GM19372 (cell line): ENCODE measurements at regions not wholly inside any gene's neighbourhood (a gene's known extent, or its start where the extent isn't known, plus 50 kb on each side); places are given as distances from the start of the nearest gene placed in this dataset.
"Not testable (repeated sequence)": the region's sequence is repeated elsewhere in the genome, so short reads cannot be mapped to it uniquely, and the experiment has no call there.

Source experiments
- ATAC-seq: cut with Tn5 transposase; IDR thresholded peaks from one replicate; pipeline ENCODE4 v1.9.1; 2021; ENCODE audit warnings: mild to moderate bottlenecking, low read depth, moderate library complexity; ENCODE audit not compliant: unreplicated experiment

GRCh38 chr20:53734006-53734688 lies 140.5 kb upstream of the ZNF217 start:
- ATAC-seq = no peak

GRCh38 chr20:53731595-53731994 lies 138.0 kb upstream of the ZNF217 start:
- ATAC-seq = no peak

GRCh38 chr20:53728359-53728758 lies 134.7 kb upstream of the ZNF217 start:
- ATAC-seq = no peak

DNA sequence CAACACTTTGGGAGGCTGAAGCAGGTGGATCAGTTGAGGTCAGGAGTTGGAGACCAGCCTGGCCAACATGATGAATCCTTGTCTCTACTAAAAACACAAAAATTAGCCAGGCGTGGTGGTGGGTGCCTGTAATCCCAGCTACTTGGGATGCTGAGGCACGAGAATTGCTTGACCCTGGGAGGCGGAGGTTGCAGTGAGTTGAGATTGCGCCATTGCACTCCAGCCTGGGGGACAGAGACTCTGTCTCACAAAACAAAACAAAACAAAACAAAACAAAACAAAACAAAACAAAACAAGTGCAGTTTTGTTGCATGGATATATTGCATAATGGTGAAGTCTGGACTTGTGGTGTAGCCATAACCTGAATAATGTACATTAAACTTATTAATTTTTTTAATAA lies 133.6 kb upstream of the ZNF217 start:
- ATAC-seq = not testable (repeated sequence)

DNA sequence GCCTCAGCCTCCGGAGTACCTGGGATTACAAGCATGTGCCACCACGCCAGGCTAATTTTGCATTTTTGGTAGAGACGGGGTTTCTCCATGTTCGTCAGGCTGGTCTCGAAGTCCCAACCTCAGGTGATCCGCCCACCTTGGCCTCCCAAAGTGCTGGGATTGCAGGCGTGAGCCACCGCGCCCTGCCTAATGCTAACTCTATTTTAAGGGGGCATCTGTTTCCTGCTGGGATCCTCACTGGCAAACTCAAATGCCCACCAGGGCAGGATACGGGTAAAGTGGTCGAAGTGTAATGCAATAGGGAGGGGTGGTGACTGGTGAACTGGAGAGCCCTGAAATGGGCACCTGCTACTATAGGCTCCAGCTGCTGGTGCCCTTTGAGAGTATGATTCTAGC lies 131.9 kb upstream of the ZNF217 start:
- no peak for ATAC-seq

GRCh38 chr20:53723621-53724020 lies 130.0 kb upstream of the ZNF217 start:
- ATAC-seq = no peak

- ATAC-seq = no peak
Measured at GRCh38 chr20:53723045-53723444, 129.4 kb upstream of the ZNF217 start.

DNA sequence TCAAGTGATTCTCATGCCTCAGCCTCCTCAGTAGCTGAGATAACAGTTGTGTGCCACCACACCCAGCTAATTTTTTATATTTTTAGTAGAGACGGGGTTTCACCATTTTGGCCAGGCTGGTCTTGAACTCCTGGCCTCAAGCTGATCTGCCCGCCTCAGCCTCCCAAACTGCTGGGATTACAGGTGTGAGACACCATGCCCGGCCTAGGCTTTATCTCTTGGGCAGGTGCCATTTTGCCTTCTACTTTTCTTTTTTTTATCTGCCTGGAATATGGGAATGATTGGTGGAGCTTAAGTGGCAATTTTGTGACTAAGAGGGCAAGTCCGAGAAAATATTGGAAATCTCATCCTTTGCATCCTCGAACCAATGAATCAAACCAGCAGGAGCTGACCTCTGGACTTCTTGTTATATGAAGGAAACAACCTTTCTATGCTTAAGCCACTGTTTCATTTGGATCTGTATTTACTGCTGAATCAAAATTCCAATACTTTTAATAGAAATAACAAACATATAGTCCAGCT lies 128.9 kb upstream of the ZNF217 start:
- ATAC-seq = no peak

DNA sequence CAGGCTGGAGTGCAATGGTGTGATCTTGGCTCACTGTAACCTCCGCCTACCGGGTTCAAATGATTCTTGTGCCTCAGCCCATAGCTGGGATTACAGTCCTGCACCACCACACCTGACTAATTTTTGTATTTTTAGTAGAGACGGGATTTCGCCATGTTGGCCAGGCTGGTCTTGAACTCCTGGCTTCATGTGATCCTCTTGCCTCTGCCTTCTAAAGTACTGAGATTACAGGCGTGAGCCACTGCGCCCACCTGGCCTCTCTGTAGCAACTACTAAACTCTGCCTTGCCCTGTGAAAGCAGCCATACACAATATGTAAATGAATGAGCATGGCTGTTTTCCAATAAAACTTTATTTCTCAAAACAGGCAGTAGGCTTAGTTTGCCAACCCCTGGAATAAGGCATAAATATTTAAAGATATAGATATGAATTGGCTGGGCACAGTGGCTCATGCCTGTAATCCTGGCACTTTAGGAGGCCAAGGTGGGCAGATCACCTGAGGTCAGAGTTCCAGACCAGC lies 127.9 kb upstream of the ZNF217 start:
- peak; percentile 36 for ATAC-seq

- ATAC-seq = not testable (repeated sequence)
Measured at GRCh38 chr20:53719171-53719803, 125.6 kb upstream of the ZNF217 start.

DNA sequence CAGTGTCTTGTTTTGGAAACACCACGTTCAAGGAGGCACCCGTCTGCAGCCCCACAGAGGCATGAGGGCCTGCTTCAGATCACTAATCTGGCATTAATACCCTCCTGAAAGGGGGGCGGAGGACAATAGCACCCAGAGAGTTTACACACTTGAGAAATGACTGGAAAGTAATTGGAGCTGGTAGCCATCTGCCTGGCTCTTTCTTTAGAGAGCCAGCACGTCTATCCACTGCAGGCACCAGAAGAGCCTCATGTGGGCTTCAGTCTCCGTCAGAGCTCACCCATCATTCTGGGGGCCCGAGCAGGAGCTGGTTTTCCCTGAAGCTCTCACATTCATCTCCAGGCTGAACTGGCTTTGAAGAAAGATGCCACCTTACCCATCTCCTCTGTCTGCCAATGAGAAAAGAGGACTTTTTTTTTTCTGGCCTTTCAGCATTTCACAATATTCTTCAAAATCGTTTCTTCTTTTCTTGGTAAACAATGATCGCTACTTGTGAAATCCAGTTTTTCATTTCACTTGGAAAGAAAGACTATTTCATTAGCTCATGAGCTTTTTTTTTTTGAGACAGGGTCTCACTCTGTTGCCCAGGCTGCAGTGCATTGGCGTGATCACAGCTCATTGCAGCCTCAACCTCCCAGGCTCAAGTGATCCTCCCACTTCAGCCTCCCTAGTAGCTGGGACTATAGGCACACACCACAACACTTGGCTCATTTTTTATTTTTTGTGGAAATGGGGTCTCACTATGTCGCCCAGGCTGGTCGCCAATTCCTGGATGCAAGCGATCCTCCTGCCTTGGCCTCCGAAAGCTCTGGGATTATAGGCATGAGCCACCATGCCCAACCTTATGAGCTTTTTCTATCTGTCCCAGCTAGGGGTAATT lies 124.7 kb upstream of the ZNF217 start:
- no peak for ATAC-seq

- ATAC-seq = no peak
Measured at GRCh38 chr20:53716395-53716794, 122.8 kb upstream of the ZNF217 start.

GRCh38 chr20:53714524-53714923 lies 120.9 kb upstream of the ZNF217 start:
- ATAC-seq = no peak

DNA sequence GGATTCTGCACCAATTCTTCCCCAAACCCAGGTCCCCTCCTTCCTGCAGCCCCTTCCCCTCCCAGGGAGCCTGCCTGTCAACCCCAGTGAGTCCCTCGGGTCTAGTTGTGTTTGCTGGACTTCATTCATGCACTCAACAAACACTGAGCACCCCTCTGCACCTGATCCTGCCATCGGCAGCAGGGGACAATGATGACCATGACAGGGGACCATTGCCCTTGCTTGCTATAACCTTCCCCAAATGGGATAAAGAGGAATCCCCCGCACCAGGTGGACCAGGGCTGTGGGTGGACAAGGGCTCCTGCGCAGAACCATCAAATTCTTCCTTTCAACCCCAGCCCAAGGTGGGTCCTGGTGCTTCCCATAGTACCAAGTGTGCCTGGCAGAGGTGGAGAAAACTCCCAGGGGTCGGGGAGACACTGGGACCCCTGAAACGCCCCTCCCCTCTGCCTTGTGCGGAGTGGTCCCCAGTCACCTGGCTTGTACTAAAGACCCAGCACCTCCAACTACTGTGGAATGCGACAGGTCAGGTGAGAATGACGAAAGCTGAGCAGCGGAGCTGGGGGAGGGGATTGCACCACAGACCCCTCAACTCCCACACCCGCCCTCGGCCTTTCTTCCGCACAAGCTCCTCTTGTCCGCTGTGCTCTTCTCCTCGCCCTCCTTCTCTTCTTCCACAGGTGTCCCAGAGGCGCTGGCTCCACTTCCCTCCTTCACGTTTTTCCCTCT lies 119.9 kb upstream of the ZNF217 start:
- no peak for ATAC-seq

DNA sequence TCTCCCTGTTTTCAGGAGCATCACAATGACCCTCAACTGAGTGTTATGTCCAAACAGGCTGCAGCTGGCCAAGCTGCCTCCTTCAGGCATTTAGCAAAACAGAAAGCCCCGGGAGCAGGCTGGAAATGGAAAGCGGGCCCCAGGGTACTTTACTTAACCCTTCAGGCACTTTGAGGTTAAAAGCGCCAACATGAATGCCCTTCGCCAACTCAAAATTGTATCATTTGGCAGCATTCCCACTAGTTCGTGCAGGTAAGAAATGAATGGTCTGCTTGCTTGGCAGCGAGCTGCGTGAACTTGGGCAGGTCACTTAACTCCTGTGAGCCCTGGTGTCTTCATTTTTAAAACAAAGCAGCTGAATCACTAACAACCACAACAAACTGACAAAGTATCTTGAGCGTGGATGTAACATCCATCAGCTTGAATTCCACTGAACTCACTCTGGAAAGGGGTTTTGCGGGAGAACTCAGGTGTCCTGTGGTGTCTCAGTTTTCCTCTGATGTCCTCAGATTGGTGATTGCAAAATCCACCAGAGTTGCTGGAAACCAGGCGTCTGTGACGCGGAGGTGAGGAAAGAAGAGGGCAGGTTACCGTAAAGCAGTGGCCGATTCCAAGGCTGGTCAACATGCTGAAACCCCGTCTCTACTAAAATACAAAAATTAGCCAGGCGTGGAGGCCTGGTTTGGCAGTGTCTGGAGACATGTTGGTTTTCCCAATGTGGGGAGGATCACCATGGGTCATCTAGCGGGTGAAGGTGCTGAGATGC lies 118.8 kb upstream of the ZNF217 start:
- ATAC-seq = no peak

DNA sequence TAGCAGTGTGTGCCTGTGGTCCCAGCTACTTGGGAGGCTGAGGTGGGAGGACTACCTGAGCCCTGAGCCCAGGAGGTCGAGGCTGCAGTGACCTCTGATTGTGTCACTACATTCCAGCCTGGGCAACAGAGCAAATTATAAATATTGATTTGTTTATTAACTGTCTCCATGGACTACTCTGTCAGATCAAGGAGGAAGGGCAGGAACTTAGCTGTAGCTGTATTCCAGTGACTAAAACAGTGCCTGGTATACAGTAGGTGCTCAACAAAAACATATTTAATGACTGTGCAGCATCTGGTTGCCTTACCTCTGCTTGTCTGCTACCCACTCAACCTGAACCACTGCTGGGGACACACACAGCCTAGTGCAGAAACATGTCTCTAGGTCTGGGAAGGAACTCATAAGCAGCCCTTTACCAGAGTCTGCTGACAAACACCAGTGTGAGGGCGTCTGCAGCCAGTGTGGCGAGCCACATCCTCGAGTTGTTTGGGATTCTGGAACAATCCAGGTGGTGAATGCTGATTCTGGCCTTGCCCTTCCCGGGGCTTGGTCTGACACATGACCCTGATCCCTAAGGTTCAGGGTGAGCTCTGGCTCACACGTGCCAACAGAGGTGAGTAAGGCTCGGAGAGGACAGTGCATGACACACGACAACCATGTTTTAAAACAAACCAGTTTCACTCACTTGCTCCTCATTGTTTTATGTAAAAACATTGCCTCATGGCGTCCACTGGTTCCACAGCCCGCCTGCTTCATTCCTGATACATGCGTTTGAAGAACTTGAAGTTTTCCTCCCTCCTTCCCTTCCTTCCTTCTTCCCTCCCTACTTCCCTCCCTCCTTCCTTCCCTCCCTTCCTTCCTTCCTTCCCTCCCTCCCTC lies 117.9 kb upstream of the ZNF217 start:
- ATAC-seq = no peak

- peak; percentile 54 for ATAC-seq
Measured at GRCh38 chr20:53708129-53708968, 114.7 kb upstream of the ZNF217 start.
